Lower leg skin (tissue), 3 donors: ENCODE measurements at regions not wholly inside any gene's neighbourhood (a gene's known extent, or its start where the extent isn't known, plus 50 kb on each side); places are given as distances from the start of the nearest gene placed in this dataset.

Source experiments
- POLR2A ChIP-seq, 2 donors: fragments of 450-650 bp; IDR thresholded peaks; one replicate each; pipeline ENCODE4 v1.6.1; 2016 to 2017; ENCODE audit warnings: antibody characterized with exemption in 2 of 2, mild to moderate bottlenecking in 1 of 2, moderate library complexity in 1 of 2
- TF ChIP-seq, protein P1 (sequence below), 3 donors: fragments of 450-650 bp; IDR thresholded peaks; one replicate each; pipeline ENCODE4 v1.5.1; 2016; ENCODE audit warnings: antibody characterized with exemption in 3 of 3, mild to moderate bottlenecking in 3 of 3, moderate library complexity in 2 of 3

DNA sequence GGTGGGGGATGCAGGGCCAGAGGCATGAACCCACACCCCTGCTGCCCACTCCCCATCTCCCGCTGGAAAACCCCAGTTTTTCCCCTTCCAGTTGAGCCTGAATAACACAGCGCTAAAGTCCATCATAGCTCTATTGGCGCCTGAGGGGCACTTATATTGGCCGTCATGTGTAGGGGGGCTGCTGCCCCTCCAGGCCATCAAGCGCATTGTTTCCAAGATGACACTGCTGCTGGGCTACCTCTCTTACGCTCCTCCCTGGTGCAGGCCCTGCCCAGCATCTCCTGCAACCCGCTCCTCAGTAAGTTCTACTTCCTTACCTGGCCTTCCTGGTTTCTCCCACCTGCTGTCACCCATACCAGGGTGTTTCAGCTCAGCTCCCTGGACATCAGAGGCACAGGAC lies 205.0 kb upstream of the RPL34 start:
- TF ChIP-seq, protein P1, sequence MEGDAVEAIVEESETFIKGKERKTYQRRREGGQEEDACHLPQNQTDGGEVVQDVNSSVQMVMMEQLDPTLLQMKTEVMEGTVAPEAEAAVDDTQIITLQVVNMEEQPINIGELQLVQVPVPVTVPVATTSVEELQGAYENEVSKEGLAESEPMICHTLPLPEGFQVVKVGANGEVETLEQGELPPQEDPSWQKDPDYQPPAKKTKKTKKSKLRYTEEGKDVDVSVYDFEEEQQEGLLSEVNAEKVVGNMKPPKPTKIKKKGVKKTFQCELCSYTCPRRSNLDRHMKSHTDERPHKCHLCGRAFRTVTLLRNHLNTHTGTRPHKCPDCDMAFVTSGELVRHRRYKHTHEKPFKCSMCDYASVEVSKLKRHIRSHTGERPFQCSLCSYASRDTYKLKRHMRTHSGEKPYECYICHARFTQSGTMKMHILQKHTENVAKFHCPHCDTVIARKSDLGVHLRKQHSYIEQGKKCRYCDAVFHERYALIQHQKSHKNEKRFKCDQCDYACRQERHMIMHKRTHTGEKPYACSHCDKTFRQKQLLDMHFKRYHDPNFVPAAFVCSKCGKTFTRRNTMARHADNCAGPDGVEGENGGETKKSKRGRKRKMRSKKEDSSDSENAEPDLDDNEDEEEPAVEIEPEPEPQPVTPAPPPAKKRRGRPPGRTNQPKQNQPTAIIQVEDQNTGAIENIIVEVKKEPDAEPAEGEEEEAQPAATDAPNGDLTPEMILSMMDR (IDR thresholded peaks at IDR 0.05) = no peak
- no peak for TF ChIP-seq POLR2A (IDR thresholded peaks at IDR 0.05)
